ENCODE measurements at regions not wholly inside any gene's neighbourhood (a gene's known extent, or its start where the extent isn't known, plus 50 kb on each side); places are given as distances from the start of the nearest gene placed in this dataset.

- TF ChIP-seq EP300 (IDR thresholded peaks at IDR 0.05; ENCODE audit: borderline replicate concordance) (no peak), REST (IDR thresholded peaks at IDR 0.05; ENCODE audit: low read depth) (no peak), RAD21 (IDR thresholded peaks at IDR 0.05; ENCODE audit: low read depth) (no peak)
Measured at GRCh38 chr17:33944826-33945225, 310.3 kb upstream of the CCL2 start.

DNA sequence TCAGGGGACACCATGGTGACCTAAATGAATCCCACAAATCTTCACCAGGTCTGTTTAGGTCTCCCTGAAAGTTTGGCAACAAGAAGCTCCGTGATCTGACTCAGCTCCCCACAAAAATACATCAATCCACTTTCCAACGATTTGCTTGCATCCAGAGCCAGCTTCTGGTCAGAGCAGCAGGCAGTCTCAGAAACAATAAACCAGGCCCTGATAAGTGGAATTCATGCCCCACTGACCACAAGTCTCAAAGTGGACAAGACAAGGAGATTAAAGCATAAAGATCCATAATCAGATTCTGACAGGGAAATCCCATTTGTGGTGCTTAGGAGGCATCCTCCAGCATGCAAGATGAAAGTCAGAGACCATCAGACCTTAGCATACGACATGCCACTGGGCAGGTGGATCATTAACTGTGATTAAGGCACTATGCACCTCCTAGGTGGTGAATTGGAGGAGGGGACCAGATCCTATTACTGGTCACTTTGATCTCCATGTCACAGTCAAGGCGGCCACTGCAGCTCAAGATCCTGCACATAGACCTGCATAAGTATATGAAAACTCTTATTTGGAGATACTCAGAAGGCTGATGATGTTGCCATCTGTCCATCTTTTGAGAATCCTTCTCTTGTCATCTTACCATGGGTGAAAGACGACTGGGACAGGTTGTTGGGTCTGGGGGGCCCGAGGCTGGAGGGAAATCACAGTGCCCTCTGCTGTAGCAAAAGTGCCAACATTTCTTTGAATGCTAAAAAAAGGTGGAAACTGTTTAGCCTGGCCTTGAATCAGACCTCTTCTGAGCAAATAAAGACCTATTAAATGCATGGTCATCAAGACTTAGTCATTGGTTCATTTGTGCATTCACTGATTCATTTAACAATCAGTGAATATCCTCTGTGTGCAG, 309.2 kb upstream of the CCL2 start:
- no peak for TF ChIP-seq NFIC (IDR thresholded peaks at IDR 0.05)
- TF ChIP-seq, protein P1, sequence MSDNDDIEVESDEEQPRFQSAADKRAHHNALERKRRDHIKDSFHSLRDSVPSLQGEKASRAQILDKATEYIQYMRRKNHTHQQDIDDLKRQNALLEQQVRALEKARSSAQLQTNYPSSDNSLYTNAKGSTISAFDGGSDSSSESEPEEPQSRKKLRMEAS (IDR thresholded peaks at IDR 0.05): no peak
- no peak for TF ChIP-seq USF1 (IDR thresholded peaks at IDR 0.05)
- TF ChIP-seq EP300 (IDR thresholded peaks at IDR 0.05; ENCODE audit: borderline replicate concordance): no peak
- TF ChIP-seq FOXM1 (IDR thresholded peaks at IDR 0.05; ENCODE audit: borderline replicate concordance, low read depth): no peak
- TF ChIP-seq CEBPB (IDR thresholded peaks at IDR 0.05): no peak
- TF ChIP-seq TCF12 (IDR thresholded peaks at IDR 0.05; ENCODE audit: low read depth): no peak
- TF ChIP-seq CREB1 (IDR thresholded peaks at IDR 0.05; ENCODE audit: low read depth): no peak
- TF ChIP-seq YY1 (IDR thresholded peaks at IDR 0.05; ENCODE audit: low read depth): no peak
- TF ChIP-seq RAD21 (IDR thresholded peaks at IDR 0.05; ENCODE audit: low read depth): no peak
- no peak for TF ChIP-seq EGR1 (IDR thresholded peaks at IDR 0.05)
- TF ChIP-seq REST (IDR thresholded peaks at IDR 0.05; ENCODE audit: low read depth): no peak
- TF ChIP-seq TEAD4 (IDR thresholded peaks at IDR 0.05): no peak
- no peak for TF ChIP-seq TAF1 (IDR thresholded peaks at IDR 0.05; ENCODE audit: low read depth)
- no peak for TF ChIP-seq ZBTB7A (IDR thresholded peaks at IDR 0.05; ENCODE audit: low read depth)

GRCh38 chr17:33947762-33948161, 307.3 kb upstream of the CCL2 start:
- TF ChIP-seq USF1 (IDR thresholded peaks at IDR 0.05) (no peak), NFIC (IDR thresholded peaks at IDR 0.05) (no peak), REST (IDR thresholded peaks at IDR 0.05; ENCODE audit: low read depth) (no peak), EGR1 (IDR thresholded peaks at IDR 0.05) (no peak), YY1 (IDR thresholded peaks at IDR 0.05; ENCODE audit: low read depth) (no peak), TCF12 (IDR thresholded peaks at IDR 0.05; ENCODE audit: low read depth) (no peak), CEBPB (IDR thresholded peaks at IDR 0.05) (no peak), TEAD4 (IDR thresholded peaks at IDR 0.05) (no peak), ZBTB7A (IDR thresholded peaks at IDR 0.05; ENCODE audit: low read depth) (no peak), FOXM1 (IDR thresholded peaks at IDR 0.05; ENCODE audit: borderline replicate concordance, low read depth) (no peak), EP300 (IDR thresholded peaks at IDR 0.05; ENCODE audit: borderline replicate concordance) (no peak), RAD21 (IDR thresholded peaks at IDR 0.05; ENCODE audit: low read depth) (no peak), CREB1 (IDR thresholded peaks at IDR 0.05; ENCODE audit: low read depth) (no peak)
- TF ChIP-seq, protein P1 (IDR thresholded peaks at IDR 0.05): no peak

DNA sequence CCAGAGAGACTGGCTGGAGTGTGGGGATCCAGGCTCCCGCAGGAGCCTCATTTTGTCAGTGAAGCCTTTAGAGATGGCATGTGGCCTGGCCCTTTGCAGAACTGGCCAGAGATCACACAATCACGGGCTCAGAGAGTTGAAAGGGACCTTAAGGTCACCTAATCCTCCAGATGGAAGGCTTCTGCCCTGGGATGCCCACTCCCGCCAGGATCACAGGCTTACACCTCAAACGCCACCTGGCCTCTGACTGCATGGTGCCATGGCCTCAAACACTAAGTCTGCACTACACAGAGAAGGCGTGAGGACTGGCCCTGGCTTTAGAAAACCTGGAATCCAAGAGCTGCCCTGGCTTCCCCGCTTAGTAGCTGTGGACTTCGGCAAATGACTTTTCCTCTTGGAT, 306.8 kb upstream of the CCL2 start:
- TF ChIP-seq CEBPB (IDR thresholded peaks at IDR 0.05) (no peak), TEAD4 (IDR thresholded peaks at IDR 0.05) (no peak), YY1 (IDR thresholded peaks at IDR 0.05; ENCODE audit: low read depth) (no peak), TAF1 (IDR thresholded peaks at IDR 0.05; ENCODE audit: low read depth) (no peak), EGR1 (IDR thresholded peaks at IDR 0.05) (no peak), REST (IDR thresholded peaks at IDR 0.05; ENCODE audit: low read depth) (no peak), TCF12 (IDR thresholded peaks at IDR 0.05; ENCODE audit: low read depth) (no peak)

All from Ishikawa (cell line).